ENCODE measurements at regions not wholly inside any gene's neighbourhood (a gene's known extent, or its start where the extent isn't known, plus 50 kb on each side); places are given as distances from the start of the nearest gene placed in this dataset.

DNA sequence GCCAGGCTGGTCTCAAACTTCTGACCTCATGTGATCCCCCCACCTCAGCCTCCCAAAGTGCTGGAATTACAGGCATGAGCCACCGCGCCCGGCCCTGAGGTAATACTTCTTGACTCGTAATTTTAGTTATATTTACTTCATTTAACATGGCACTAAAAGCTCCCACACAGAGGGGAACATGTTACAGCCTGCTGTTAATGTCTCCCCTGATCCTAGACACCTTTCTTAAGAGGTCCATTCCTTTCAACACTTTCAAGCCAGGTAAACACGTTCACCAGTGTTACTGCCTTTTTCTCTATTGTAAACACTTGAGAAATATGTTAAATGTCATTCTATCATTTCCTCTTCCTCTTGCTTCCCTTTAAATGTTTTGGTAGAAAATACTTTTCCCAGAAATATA is 161.4 kb downstream of the METTL4 start:
- DNase-seq (ENCODE audit: low read depth): no peak

DNA sequence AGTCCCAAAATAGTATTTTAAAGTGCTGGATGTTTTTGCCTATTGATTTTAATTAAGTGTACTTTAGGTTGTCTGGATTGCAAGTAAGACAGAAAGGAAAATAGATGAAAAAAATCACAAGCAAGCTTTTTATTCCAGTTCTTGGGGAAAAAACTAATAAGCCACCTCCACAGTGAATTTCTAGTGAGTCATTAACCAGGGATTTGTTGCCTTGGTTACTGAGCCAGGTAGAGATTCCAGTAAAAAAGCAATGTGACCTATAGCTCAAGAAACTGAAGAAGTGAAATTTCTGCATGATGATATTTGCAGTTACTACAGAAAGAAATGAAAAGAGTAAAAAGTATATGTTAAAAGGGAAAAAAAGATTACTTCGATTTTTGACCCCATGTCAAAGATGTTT is 160.6 kb downstream of the METTL4 start:
- DNase-seq (ENCODE audit: low read depth): no peak

- no peak for DNase-seq (ENCODE audit: low read depth)
Observed at GRCh38 chr18:2411381-2411960, 159.8 kb downstream of the METTL4 start.

DNA sequence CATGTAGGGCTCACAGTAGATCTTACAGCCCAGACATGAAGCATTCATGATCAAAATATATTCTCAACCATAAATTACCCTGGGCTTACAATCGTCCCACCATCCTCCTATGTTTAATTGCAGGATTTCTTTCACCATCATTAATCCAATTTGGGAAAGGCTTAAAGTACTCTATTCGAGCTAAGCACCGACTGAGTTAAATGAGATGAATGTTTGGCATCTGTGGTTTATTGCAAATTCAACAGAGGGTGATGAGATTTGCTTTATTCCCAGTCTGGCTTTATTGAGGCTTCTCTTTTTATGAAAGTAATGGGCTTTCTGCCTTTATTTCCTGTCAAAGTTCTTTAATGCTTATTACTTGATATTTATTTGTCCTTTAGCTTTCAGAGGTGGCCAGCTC is 159.0 kb downstream of the METTL4 start:
- DNase-seq (ENCODE audit: low read depth): no peak

- DNase-seq (ENCODE audit: low read depth): no peak
Observed at GRCh38 chr18:2412996-2413751, 158.1 kb downstream of the METTL4 start.

DNA sequence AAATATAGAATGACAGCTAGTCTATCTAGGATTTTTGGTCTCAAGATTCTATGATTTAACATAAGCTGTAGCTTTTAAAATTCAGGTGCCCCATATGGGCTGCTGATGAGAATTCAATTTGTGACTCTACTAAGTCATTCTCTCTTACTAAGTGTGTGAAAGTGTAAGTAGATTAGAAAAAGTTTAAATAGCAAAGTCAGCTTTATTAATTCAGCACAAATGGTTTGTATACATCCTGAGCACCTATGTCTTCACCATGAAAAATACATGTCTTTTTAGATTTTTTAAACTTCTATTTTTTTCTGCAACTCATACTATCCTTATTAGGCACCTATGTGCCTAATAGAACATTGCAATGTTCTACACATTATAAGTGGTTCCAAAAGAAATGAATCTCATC is 157.1 kb downstream of the METTL4 start:
- no peak for DNase-seq (ENCODE audit: low read depth)

DNA sequence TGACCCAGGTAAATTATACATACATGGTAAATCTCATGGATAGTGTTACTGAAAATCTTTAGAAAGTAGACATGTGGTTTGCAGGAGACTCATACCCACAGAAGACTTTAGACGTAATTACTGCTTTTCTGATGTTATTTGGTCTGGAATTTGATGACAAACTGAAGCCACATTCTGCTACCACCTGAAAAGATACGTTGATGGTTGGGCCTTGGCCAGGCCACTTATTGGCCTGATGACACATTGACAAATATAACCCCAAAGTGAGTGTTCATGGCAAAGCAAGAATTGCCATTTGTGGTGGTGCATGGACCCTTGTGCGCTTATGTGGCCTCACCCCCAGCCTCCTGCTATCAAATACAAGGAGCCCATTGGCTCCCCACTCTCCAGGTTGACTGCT is 155.6 kb downstream of the METTL4 start:
- DNase-seq (ENCODE audit: low read depth): no peak

DNA sequence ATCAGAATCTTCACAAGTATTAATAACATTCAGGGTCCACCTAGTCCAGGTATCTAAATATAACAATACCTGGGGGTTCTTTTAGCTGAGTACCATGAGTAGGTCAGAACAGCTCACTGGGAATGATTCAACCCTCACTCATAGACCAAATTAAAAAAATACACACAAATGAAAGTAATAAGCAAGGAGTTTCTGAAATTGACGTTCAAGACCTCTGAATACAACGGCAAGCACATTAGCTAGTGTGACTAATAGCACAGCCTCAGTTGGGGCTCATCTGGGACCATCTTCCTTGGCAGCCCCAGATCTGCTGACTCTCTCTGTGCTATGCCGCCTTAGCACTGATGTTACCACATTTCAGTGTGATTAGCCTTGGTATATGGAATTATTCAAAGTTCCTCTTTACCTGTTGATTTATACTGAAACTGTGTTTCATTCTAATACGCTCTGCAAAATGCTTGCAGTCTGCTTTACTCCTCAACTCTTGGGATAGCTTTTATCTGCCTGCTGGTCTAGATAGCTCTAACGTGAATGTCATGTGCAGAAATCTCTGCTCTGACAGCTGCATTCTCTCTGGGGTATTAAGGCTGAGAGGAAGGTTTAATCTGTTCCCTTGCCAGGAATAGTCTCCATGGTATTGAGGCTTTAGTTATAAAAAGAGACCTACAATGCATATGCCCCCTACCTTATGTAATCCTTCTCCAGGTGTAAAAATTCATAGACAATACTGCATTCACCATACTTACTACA is 153.3 kb downstream of the METTL4 start:
- peak; percentile 69 for DNase-seq (ENCODE audit: low read depth)

DNA sequence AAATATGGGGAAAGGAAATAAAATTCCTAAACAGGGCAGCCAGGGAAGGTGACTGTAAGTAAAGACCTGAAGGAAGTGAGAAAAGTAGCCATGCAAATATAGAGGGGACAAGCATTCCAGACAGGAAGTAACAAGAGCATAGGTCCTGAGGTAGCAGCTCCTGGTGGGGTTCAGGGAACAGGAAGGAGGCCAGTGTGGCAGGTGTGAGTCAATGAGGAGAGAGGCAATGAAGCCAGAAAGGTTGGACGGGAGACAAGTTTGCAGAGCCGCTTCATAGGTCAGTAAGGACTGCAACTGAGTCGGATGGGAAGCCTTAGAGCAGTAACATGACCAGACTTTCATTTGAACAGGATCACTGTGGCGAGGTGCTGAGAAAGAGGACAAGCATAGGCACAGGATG is 150.9 kb downstream of the METTL4 start:
- DNase-seq (ENCODE audit: low read depth): no peak

DNA sequence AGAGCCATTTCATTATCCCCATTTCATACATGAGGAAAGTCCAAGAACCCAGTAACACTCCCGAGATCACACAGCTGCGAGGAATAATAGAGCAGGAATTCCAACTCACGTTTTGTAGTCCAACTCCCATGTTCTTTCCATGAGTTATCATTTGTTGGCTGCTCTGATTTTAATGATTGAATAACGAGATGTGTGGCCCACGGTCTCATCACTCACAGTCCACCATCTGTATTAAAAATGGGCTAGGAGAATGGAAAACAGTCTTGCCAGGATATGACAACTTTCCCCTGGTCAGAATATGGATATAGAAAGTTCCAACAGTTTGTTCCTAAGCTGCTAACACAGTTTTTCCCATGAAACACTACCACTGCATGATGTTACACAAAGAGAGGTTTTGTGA is 147.5 kb downstream of the METTL4 start:
- no peak for DNase-seq (ENCODE audit: low read depth)

DNA sequence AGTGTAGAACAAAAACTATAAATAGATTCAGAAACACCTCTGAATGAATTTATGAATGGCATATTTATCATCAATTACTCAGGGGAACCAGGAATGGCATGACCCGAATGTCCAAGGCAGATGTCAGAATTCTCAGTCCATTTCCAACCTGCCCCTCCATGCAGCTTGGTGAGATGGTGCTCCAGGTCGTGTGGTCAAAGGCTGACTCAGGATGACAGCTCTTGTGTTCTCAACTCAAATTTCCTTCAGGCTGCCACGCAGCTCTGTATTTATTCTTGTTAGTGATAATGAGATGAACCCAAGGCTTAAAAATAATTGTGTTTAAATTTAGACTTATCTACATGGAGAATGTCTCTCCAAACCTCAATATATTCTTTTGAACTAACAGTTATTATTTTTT is 146.9 kb downstream of the METTL4 start:
- DNase-seq (ENCODE audit: low read depth): peak; percentile 57

- no peak for DNase-seq (ENCODE audit: low read depth)
Observed at GRCh38 chr18:2425426-2426317, 145.6 kb downstream of the METTL4 start.

DNA sequence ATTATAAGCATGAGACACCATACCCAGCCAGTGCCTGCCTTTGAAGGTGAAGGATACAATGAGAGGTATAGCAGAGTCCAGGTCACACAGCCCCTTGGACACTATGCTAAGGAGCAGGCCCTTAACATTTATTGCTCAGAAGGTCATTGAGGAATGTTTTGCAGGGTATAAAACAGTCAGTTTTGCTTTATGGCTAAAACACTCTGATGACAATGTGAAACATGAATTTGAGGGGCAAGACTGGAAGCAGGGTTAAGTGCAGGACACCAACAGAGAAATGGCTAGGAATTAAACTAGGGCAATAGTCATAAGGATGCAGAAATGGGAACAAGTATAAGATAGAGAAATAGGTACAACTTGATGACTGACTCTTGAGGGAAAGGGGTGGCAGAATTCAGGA is 141.1 kb downstream of the METTL4 start:
- no peak for DNase-seq (ENCODE audit: low read depth)

- peak; percentile 65 for DNase-seq (ENCODE audit: low read depth)
Observed at GRCh38 chr18:2431806-2432205, 139.5 kb downstream of the METTL4 start.

- DNase-seq (ENCODE audit: low read depth): no peak
Observed at GRCh38 chr18:2433366-2433765, 137.9 kb downstream of the METTL4 start.

- DNase-seq (ENCODE audit: low read depth): no peak
Observed at GRCh38 chr18:2441544-2441943, 129.8 kb downstream of the METTL4 start.

DNA sequence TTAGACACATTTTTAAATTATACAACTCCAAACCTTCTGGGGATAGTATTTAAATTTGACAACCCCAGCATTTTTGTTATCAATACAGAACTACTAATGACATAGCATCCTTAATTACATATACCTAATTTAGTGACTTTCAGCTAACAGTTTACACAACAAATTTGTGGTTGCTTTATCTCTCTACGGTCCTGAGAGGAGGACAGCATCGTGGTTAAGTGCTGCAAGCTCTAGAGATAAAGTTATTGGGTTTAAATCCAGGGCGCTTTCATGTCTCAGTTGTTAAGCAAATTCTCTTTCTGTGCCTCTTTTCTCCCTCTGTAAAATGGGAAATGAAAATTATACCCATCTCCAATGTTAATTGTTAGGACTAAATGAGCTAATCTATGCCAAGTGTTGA is 129.3 kb downstream of the METTL4 start:
- DNase-seq (ENCODE audit: low read depth): no peak

- DNase-seq (ENCODE audit: low read depth): no peak
Observed at GRCh38 chr18:2442726-2443275, 128.5 kb downstream of the METTL4 start.

- no peak for DNase-seq (ENCODE audit: low read depth)
Observed at GRCh38 chr18:2444201-2444875, 127.0 kb downstream of the METTL4 start.

DNA sequence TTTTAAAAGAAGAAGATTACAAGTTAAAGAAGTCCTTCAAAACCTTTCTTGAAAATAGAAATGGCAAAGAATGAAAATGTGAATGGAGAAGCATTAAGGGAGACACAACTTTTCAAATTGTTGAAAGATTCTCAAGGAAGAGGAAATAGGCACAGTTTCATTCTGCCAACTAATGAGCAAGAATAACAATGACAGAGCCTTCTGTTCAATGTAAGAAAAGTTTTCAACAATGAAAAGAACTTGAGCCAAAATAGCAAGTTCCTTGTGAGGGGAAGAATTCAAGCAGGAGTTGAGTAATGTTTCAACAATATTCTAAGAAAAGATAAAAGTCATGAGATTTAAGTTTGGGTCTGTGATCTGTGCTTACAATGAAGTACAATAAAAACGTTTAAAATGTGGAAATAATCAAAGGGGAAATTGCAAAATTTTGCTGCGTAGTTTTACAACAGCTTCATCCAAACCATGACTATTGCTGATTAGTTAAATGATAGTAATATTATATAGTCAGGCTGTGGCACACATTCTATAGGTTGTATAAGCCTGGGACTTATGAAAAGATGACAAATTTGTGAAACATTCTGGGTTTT is 122.6 kb downstream of the METTL4 start:
- DNase-seq (ENCODE audit: low read depth): no peak
